CD4-positive, alpha-beta T cell treated with Interleukin-17A for 4 hours (primary cell): ENCODE measurements at regions not wholly inside any gene's neighbourhood (a gene's known extent, or its start where the extent isn't known, plus 50 kb on each side); places are given as distances from the start of the nearest gene placed in this dataset.

Source experiments
- DNase-seq: peaks from one replicate; pipeline ENCODE4 v3.0.0-alpha.2; 2020; ENCODE audit warnings: mixed read lengths

DNA sequence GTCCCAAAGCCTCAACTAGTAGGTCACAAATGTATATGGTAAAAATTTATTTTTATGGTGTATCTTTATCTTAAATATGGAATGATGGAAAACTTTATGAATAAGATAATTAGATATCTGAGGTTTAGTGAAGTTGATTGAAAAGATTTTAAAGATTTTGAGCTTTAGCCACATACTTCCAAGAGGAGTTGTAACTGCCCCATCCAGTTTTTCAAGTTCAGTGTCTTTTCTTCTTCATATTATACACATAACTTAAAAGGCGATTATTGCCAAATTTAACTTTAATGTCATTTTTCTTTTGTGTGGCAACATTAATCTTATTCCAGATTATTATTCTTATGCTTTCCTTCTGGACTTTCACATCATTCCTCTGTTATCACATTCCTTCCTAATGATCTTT lies 266.4 kb downstream of the TINAG start:
- DNase-seq, result no peak

DNA sequence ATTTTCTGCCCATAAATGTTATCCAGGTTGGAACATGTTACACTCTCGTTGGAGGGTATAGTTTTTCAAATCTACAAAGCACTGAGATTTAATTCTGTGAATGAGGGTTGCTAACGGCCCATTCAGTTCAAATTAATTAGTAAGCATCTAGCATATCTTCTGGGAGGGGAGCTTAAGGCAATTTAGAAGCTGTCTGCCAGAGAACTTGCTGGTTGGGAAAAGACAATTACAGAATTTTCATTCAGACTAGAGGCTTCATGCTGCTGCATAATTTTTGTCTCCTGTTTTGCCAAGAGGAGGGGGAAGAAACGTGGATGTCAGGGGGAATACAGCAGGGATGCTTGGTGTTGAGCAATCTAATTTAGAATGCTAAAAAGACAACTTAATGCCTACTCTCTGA lies 268.3 kb upstream of the FAM83B start:
- DNase-seq, result no peak

DNA sequence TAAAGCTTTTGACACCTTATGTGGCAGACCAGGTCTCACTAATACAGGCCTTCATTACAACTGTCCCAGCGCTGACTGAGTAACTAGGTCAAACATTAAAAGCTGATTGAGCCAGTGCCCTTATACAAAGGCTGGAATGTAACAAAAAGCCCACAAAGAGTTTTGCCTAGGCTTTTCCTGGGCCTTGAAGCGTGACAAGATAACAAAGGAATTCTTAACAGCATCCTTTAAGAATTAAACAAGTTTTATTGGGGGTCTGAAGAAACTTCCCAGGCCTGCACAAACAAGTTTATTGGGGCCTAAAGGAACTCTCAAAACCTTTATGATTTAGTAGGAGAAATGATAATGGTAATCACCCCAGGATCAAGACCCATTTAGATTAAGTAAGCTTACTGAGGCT lies 267.6 kb upstream of the FAM83B start:
- no peak for DNase-seq

DNA sequence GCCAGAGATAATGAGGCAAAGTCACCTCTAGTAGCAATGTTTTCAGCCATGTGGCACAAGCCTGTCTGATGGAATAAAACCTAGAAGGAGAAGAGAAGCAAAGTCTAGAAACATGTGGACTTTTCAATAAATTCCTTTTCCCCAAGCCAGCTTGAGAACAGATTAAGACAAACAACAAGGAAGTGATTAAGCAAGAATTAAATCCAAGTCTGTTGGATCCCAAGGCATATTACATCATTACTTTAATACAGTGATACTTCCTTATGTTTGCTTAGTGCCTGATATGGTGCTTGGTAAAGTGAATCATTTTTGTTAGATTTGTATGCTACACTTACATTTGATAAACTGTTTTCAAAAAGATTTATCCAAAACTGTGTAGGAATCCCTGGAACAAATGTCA lies 260.3 kb upstream of the FAM83B start:
- no peak for DNase-seq

DNA sequence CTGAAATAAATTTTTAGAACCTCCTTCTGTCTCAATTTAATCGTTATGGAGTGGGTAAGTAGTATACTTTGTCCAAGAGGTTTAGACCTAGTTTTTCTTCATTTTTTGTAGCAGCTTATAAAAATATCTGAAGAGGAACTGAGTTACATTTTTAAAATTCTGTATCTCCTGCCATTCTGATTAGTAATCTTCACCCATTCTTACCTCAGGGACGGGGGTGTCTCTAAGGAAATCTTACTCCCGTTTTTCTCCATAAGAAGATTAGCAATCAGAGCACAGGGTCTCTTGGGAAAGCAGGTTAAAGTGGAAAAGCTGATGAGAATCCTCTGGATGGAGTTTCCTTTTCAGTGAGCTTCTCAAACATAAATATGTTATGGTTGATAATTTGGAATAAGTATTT lies 259.3 kb upstream of the FAM83B start:
- no peak for DNase-seq

DNA sequence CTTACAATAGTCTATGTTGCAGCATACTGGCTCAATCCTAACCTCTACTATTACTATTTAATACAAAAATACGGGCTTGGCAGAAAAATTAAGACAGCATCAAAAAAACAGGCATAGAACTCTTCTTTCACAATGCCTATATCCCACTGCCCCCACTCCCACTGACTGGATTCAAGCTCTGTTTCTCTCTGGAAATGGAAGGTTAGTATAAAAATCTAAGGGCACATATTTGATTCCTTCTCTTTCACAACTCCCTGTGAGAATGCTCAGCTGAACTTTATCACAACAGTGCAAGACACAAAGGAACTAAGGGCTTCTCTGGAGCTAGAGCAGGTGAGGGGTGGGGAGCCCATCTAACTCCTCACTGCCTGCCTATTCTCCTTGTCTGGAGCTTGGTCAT lies 258.4 kb upstream of the FAM83B start:
- no peak for DNase-seq

DNA sequence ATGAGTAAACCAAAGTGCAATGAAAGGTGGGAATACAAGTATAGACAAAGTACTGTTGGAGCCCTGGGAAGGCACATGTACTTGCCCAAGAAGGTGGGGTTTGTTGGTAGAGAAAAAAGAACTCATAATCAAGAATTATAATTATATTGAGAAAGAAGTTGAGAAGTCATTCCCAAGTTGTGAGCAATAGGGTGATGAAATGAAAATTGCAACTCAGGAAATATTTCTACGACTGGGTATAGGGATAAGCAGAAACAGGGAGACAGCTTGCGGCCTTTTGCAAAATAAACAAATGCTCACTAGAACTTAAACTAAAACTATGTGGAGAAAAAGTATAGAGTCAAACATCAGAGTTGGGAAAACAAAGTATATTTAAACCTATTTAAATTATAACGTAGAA lies 250.7 kb upstream of the FAM83B start:
- no peak for DNase-seq

DNA sequence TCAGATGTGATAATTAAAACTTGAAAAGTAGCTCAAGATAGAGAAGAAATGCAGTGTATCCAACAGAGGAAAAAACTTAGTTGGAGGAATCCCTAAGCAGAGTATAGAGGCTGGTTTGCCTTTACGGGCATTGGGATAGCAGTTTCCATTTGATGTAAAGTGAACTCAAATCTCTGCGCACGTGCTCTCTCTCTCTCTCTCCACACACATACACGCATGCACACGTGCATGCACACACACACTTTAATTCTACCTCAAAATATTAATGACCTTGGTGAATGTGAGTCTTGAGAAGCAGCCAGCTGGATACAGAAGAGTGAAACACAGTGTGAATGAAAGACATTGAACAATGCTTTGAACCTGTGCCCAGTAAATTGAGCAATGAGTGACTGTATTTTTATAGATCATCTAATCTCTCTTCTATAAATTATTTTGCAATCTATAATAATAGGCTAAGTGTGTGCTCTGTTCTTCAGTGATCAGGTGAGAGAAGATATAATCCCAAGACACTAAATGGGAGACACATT lies 247.7 kb upstream of the FAM83B start:
- DNase-seq, result no peak

- DNase-seq, result no peak
Observed at GRCh38 chr6:54601600-54602300, 244.8 kb upstream of the FAM83B start.

DNA sequence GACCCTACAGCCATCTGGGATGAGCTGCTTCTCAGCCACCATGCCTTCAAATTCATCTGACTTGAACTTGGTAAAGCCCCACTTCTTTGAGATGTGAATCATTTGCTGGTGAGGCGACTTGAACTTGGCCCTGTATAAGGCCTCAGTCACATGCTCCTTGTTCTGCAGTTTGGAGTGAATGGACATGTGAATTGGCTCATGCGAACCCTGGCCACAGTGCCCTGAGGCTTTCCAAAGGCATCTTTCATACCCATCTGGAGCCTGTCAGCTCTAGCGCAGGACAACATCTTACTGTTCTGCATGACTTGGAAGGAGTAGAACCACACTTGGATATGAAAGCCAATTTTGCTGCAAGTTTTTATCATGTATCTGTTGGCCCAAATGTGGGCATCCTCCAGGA lies 244.0 kb upstream of the FAM83B start:
- DNase-seq, result no peak

GRCh38 chr6:54609981-54610380 lies 236.6 kb upstream of the FAM83B start:
- no peak for DNase-seq

DNA sequence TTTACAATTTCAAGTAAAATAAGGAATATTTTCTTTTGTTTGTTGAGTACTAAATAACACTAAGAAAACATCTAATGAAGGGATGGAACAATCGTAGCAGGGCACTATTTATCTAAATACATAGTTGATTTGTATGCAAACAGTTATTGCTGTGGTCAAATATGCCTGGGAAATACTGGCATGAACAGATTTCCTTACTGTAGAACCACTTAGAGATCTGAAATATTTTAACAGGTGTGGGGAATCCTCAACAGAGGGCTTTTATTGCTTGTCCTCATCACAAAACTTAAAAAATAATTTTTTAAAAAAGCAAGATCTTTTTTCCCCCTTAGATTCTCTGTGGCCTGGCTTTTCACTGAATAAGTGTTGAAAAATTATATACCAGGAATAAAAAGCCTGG lies 233.0 kb upstream of the FAM83B start:
- no peak for DNase-seq

DNA sequence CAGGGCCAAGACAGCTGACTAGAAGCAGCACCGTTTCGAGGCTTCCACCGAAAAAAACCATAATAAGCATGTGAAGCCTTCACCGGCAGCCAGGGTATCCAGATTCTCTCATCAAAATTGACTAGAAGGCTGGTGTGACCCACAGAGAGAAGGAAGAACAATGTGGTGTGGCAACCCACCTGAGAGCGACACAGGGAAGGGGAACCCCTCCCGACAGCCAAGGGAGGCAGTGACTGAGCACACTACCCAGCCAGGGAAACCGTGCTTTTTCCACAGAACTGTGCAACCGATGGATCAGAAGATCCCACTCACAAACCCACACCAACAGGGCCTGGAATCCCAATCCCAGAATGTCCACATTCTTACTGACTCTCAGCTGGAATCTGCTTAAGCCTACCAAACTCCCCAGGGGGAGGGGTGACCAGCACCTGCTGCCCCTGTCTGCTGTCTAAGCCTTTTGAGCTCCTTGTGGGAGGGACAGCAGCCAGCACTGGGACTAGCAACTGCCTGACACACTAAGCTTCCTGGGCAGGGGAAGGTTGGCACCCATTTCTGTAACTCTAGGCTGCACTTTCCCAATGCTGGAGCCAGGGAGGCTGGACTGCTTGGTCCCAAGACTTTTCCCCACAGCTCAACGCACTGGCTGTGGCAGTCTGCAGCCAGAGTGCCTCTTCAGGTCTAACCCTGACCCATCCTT lies 231.9 kb upstream of the FAM83B start:
- DNase-seq, result no peak

GRCh38 chr6:54617730-54618129 lies 228.8 kb upstream of the FAM83B start:
- DNase-seq, result no peak

- no peak for DNase-seq
Observed at GRCh38 chr6:54618572-54618971, 228.0 kb upstream of the FAM83B start.

DNA sequence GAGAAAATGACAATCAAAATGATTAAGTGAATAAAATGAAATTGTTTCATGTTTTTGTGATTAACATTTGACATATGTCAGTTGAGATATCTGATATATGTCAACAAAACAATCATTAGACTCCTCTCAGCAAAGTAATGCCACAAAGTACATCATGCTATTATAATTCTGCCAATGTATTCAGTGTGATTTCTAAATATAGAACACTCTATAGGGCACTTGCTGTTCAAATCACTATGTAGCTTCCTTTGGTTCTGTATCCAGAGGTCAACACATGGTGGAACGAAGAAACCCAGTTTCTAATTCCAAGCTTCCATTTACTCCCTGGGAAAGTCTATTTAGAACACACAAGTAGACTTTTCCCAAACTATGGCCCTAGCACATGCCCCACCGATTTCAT lies 227.5 kb upstream of the FAM83B start:
- no peak for DNase-seq

- no peak for DNase-seq
Observed at GRCh38 chr6:54621285-54621684, 225.3 kb upstream of the FAM83B start.

DNA sequence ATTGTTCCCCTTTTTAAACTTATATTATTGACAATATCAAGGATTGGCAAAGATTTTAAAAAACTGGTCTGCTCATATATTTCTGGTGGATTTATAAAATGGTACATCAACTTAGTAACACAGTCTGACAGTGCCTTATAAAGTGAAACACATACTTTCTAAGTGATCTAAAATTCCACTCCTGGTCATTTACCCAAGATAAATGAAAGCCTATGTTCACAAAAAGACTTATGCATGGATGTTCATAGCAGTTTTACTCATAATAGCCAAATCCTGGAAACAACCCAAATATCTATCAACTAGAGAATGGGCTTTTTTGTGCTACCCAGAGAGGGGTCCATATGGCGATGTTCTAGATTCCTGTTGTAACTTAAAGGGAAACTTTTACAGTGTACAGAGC lies 222.4 kb upstream of the FAM83B start:
- no peak for DNase-seq

DNA sequence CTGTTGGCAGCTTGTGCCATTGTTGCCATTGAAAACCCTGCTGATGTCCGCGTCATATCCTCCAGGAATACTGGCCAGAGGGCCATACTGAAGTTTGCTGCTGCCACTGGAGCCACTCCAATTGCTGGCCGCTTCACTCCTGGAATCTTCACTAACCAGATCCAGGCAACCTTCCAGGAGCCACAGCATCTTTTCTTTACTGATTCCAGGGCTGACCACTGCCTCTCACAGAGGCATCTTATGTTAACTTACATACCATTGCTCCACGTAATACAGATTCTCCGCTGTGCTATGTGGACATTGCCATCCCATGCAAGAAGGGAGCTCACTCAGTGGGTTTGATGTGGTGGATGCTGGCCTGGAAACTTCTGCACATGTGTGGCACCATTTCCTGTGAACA lies 221.8 kb upstream of the FAM83B start:
- no peak for DNase-seq

DNA sequence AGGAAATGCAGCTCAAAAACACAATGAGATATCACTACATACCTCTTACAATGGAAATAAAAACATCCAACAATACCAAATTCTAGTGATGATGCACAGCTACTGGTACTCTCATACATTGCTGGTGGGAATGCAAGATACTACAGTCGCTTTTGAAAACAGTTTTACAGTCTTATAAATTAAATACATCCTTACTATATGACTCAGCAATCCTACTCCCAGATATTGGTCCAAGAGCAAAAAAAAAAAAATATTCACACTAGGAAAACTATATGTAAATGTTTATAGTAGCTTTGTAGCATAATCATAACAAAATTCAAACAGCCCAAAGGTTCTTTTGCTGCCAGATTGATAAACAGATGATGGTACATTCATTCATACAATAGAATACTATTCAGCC lies 217.4 kb upstream of the FAM83B start:
- DNase-seq, result no peak

GRCh38 chr6:54632984-54633565 lies 213.5 kb upstream of the FAM83B start:
- no peak for DNase-seq

GRCh38 chr6:54633601-54634000 lies 213.0 kb upstream of the FAM83B start:
- DNase-seq, result no peak

DNA sequence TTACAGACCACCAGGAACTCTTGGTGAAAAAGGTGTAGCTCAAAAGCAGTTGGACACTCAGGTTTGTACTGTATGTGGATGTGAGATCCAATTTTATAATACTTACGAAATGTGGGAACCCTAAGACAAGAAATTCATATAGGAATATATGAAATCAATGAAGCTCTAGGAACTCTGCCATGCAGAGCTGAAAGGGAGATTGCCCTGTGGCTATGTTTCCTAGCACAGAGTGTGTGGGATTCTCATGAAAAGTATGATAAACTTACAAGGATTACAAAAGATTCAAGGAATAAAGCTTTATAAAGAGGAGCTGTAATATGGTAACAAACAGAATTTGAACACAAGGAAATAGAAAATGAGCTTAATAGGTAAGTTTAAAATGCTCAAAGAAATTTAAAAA lies 205.7 kb upstream of the FAM83B start:
- no peak for DNase-seq
